ENCODE measurements at regions not wholly inside any gene's neighbourhood (a gene's known extent, or its start where the extent isn't known, plus 50 kb on each side); places are given as distances from the start of the nearest gene placed in this dataset.

DNA sequence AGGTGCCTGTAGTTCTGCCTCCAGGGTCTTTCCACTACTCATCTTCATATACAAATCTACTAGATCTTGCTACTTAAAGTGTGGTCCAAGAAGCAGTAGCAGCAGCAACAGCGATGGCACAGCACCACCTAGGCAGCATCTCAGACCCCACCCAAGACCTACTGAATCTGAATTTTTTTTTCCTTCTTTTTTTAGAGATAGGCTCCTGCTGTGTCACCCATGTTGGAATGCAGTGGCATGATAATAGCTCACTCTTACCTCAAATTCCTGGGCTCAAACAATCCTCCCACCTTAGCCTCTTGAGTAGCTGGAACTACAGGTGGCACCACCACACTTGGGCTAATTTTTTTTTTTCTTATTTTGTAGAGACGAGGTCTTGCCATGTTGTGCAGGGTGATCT is 346.7 kb upstream of the TGFBR2 start:
- DNase-seq (ENCODE audit: low read depth): no peak
- TF ChIP-seq, protein P1, sequence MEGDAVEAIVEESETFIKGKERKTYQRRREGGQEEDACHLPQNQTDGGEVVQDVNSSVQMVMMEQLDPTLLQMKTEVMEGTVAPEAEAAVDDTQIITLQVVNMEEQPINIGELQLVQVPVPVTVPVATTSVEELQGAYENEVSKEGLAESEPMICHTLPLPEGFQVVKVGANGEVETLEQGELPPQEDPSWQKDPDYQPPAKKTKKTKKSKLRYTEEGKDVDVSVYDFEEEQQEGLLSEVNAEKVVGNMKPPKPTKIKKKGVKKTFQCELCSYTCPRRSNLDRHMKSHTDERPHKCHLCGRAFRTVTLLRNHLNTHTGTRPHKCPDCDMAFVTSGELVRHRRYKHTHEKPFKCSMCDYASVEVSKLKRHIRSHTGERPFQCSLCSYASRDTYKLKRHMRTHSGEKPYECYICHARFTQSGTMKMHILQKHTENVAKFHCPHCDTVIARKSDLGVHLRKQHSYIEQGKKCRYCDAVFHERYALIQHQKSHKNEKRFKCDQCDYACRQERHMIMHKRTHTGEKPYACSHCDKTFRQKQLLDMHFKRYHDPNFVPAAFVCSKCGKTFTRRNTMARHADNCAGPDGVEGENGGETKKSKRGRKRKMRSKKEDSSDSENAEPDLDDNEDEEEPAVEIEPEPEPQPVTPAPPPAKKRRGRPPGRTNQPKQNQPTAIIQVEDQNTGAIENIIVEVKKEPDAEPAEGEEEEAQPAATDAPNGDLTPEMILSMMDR (IDR thresholded peaks at IDR 0.05; ENCODE audit: low read length, missing control alignments): no peak
- H3K4me3 ChIP-seq (replicated peaks; ENCODE audit: low read depth, low read length): no peak overlapping the region

DNA sequence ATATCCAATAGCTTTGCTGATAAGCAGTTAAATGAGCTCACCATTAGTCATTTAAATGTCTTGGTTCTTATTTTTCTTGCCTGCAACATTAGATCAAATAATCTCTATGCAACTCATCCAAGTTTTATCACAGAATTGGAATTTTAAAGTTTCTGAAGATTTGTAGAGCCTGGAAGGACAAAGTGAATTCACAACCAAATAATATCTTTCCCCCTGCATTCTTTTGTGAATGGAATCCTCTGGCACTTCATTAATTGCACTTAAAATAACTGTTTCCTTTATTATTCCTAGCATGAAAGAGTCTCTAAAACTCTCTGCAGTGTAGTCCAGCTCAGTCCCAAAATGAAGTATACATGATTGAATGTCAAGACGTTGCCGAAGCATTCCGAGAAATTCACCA is 345.6 kb upstream of the TGFBR2 start:
- no peak overlapping the region for H3K4me3 ChIP-seq (replicated peaks; ENCODE audit: low read depth, low read length)
- no peak for DNase-seq (ENCODE audit: low read depth)
- TF ChIP-seq, protein P1 (IDR thresholded peaks at IDR 0.05; ENCODE audit: low read length, missing control alignments): no peak

DNA sequence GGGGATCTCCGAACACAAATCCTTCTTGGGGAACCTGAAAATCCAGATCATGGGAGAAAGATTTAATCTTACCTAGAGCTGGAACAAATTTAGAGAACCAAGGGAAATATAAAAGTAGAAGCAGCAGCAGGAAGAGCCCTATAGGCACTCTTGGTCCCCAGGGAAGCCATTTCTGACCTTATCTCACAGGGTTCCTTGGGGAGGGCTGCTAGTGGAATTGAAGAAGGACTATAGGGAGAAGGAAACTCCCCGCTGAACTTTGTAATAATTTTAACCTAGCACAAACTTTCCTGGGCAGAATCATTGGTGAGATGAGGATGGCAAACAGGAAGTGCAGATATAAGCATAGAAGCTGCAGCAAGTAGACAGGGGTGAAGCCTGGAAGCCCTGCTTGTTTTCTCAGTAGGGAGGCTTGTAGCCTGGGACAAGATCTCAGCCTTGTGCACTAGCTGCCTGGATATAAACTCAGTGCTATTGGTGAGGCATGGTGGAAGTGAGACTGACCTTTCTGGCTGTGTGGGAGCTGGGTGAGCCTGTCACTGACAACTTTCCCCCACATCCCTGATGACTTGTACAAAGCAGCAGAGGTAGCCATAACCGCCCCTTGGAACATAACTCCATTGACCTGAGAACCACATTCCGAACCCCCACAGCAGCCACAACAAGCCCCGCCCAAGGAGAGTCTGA is 343.0 kb upstream of the TGFBR2 start:
- no peak for DNase-seq (ENCODE audit: low read depth)
- H3K4me3 ChIP-seq (replicated peaks; ENCODE audit: low read depth, low read length): no peak overlapping the region

DNA sequence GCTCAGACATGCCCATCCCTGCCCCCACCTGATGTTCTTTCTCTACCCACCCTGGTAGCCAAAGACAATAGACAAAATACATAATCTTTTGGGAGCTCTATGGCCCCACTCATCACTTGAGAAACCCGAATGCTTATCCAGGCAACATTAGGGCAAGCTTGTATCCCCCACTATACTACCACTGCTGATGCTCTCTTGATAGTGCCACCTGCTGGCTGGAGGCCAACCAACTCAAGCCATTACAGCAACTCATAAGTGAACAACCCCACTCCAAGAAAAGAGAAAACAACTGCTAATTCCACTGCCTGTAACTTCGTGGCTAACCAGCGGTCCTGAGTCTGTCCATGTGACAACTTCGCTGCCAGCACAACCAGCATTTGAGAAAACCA is 342.5 kb upstream of the TGFBR2 start:
- TF ChIP-seq, protein P1 (IDR thresholded peaks at IDR 0.05; ENCODE audit: low read length, missing control alignments): no peak
- no peak for DNase-seq (ENCODE audit: low read depth)
- H3K4me3 ChIP-seq (replicated peaks; ENCODE audit: low read depth, low read length): no peak overlapping the region

More for the DNA sequence above, 343.0 kb upstream of the TGFBR2 start:
- TF ChIP-seq, protein P1 (IDR thresholded peaks at IDR 0.05; ENCODE audit: low read length, missing control alignments): no peak

DNA sequence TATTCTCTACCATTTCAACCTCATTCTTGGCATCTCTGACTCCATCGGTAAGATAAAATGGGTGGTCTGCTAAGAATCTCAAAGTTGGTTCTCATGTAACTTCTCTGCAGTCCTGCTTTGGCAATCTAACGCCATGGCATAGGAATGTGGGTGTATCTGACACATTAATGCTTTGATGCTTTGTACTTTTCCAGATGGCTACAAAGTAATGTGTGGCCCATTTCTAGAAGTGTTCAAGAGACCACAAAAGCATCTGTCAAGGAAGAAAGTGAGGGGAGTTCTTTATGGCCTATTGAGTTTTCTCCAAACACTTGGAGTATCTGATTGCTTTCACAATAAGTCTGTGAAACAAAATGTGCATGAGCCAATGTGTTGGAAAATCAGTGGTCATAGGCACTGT is 339.9 kb upstream of the TGFBR2 start:
- TF ChIP-seq, protein P1 (IDR thresholded peaks at IDR 0.05; ENCODE audit: low read length, missing control alignments): no peak
- no peak for DNase-seq (ENCODE audit: low read depth)
- H3K4me3 ChIP-seq (replicated peaks; ENCODE audit: low read depth, low read length): no peak overlapping the region

DNA sequence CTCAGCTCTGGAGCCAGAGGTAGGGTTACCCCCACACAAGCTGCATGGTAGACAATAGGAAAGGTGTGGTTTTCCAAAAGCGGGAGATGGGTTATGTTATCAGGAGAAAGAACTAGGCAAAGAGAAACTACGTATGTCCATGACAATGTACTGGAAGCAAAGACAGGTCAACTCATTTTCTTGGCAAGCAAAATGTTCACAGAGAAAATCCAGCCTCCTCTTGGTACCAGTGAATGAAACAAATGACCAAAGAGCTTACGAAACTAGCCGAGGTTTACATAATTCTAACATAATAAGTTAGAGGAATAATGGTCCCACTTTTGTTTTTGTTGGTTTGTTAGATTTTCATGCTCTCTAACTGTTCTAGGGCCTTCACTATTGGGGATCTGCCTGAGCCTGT is 338.1 kb upstream of the TGFBR2 start:
- no peak overlapping the region for H3K4me3 ChIP-seq (replicated peaks; ENCODE audit: low read depth, low read length)
- TF ChIP-seq, protein P1 (IDR thresholded peaks at IDR 0.05; ENCODE audit: low read length, missing control alignments): no peak

More for the DNA sequence above, 338.1 kb upstream of the TGFBR2 start:
- DNase-seq (ENCODE audit: low read depth): peak; percentile 43
